ENCODE measurements at regions not wholly inside any gene's neighbourhood (a gene's known extent, or its start where the extent isn't known, plus 50 kb on each side); places are given as distances from the start of the nearest gene placed in this dataset.
"Not testable (repeated sequence)": the region's sequence is repeated elsewhere in the genome, so short reads cannot be mapped to it uniquely, and the experiment has no call there.

- Mint-ChIP-seq H3K36me3 (ENCODE audit: unreplicated experiment) (no peaks in the 10 kb centered on the region), H3K27me3 (ENCODE audit: unreplicated experiment) (no peaks in the 10 kb centered on the region), H3K9me3 (ENCODE audit: unreplicated experiment) (no peaks in the 10 kb centered on the region), H3K4me1 (ENCODE audit: low read depth, unreplicated experiment) (no peaks in the 10 kb centered on the region), H3K4me3 (ENCODE audit: unreplicated experiment) (no peak overlapping the region), H3K27ac (ENCODE audit: unreplicated experiment) (no peak overlapping the region)
- no peak for TF ChIP-seq CTCF (IDR thresholded peaks at IDR 0.05; ENCODE audit: partially characterized antibody, unreplicated experiment)
- DNase-seq = no peak
These were observed 735.6 kb downstream of the GALC start for GRCh38 chr14:87257421-87257820.

GRCh38 chr14:87255058-87255457, 737.9 kb downstream of the GALC start:
- Mint-ChIP-seq H3K36me3 (ENCODE audit: unreplicated experiment) (no peaks in the 10 kb centered on the region), H3K27me3 (ENCODE audit: unreplicated experiment) (no peaks in the 10 kb centered on the region), H3K4me1 (ENCODE audit: low read depth, unreplicated experiment) (no peaks in the 10 kb centered on the region), H3K9me3 (ENCODE audit: unreplicated experiment) (no peaks in the 10 kb centered on the region), H3K4me3 (ENCODE audit: unreplicated experiment) (no peak overlapping the region), H3K27ac (ENCODE audit: unreplicated experiment) (no peak overlapping the region)
- no peak for DNase-seq
- no peak for TF ChIP-seq CTCF (IDR thresholded peaks at IDR 0.05; ENCODE audit: partially characterized antibody, unreplicated experiment)

- TF ChIP-seq CTCF (IDR thresholded peaks at IDR 0.05; ENCODE audit: partially characterized antibody, unreplicated experiment) = no peak
- H3K27me3 Mint-ChIP-seq (ENCODE audit: unreplicated experiment) = no peaks in the 10 kb centered on the region
- H3K27ac Mint-ChIP-seq (ENCODE audit: unreplicated experiment) = no peak overlapping the region
These were observed 738.6 kb downstream of the GALC start for GRCh38 chr14:87254331-87254874.

GRCh38 chr14:87253791-87254190, 739.2 kb downstream of the GALC start:
- not testable (repeated sequence) for H3K4me3 Mint-ChIP-seq (ENCODE audit: unreplicated experiment); DNase-seq; H3K4me1 Mint-ChIP-seq (ENCODE audit: low read depth, unreplicated experiment); H3K36me3 Mint-ChIP-seq (ENCODE audit: unreplicated experiment); H3K9me3 Mint-ChIP-seq (ENCODE audit: unreplicated experiment); H3K27me3 Mint-ChIP-seq (ENCODE audit: unreplicated experiment); H3K27ac Mint-ChIP-seq (ENCODE audit: unreplicated experiment)

More at GRCh38 chr14:87254331-87254874, 738.6 kb downstream of the GALC start:
- no peaks in the 10 kb centered on the region for H3K9me3 Mint-ChIP-seq (ENCODE audit: unreplicated experiment)
- no peak for DNase-seq
- H3K4me3 Mint-ChIP-seq (ENCODE audit: unreplicated experiment) = no peak overlapping the region
- H3K4me1 Mint-ChIP-seq (ENCODE audit: low read depth, unreplicated experiment) = no peaks in the 10 kb centered on the region
- H3K36me3 Mint-ChIP-seq (ENCODE audit: unreplicated experiment) = no peaks in the 10 kb centered on the region

- H3K4me3 Mint-ChIP-seq (ENCODE audit: unreplicated experiment) = no peak overlapping the region
- H3K4me1 Mint-ChIP-seq (ENCODE audit: low read depth, unreplicated experiment) = no peaks in the 10 kb centered on the region
- H3K36me3 Mint-ChIP-seq (ENCODE audit: unreplicated experiment) = no peaks in the 10 kb centered on the region
- DNase-seq = no peak
- H3K27me3 Mint-ChIP-seq (ENCODE audit: unreplicated experiment) = no peaks in the 10 kb centered on the region
- no peak overlapping the region for H3K27ac Mint-ChIP-seq (ENCODE audit: unreplicated experiment)
- no peaks in the 10 kb centered on the region for H3K9me3 Mint-ChIP-seq (ENCODE audit: unreplicated experiment)
- no peak for TF ChIP-seq CTCF (IDR thresholded peaks at IDR 0.05; ENCODE audit: partially characterized antibody, unreplicated experiment)
These were observed 740.9 kb downstream of the GALC start for GRCh38 chr14:87252103-87252502.

Data from glutamatergic neuron (in vitro differentiated cells).